Epithelial cell of esophagus (primary cell): ENCODE measurements at regions not wholly inside any gene's neighbourhood (a gene's known extent, or its start where the extent isn't known, plus 50 kb on each side); places are given as distances from the start of the nearest gene placed in this dataset.

Experiments used
- DNase-seq: peaks from one replicate; pipeline ENCODE4 v3.0.0; 2010; ENCODE audit warnings: low read depth
- H3K4me3 ChIP-seq: 2 replicates; pipeline ENCODE4 v1.5.1; 2011; ENCODE audit warnings: mild to moderate bottlenecking, low read length, control low read depth
- TF ChIP-seq, protein P1 (sequence below): IDR thresholded peaks from 2 replicates; pipeline ENCODE4 v1.5.1; 2011; ENCODE audit warnings: low read depth, mild to moderate bottlenecking, low read length, control low read depth, inconsistent platforms; ENCODE audit not compliant: insufficient read depth; ENCODE audit errors: missing control alignments

DNA sequence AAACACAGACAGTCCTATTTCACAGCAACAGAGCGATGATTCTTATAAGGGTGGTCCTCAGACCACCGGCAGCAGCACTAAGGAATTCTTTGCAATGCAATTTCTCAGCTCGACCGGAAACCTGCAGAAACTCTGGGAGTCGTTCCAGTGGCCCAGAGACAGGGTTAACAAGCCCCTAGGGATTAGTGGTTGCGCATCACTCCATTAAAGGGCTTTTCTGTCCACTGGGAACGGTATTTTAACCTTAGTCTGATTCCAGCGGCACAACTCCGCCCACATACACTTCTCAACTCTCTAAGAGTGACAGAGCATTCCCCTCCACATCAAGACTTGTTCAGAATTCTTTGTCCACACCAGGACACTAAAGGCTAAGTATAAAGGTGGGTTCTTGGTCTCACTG, 341.5 kb downstream of the TFAP2A start:
- no peak overlapping the region for H3K4me3 ChIP-seq
- DNase-seq, result no peak
- TF ChIP-seq, protein P1, sequence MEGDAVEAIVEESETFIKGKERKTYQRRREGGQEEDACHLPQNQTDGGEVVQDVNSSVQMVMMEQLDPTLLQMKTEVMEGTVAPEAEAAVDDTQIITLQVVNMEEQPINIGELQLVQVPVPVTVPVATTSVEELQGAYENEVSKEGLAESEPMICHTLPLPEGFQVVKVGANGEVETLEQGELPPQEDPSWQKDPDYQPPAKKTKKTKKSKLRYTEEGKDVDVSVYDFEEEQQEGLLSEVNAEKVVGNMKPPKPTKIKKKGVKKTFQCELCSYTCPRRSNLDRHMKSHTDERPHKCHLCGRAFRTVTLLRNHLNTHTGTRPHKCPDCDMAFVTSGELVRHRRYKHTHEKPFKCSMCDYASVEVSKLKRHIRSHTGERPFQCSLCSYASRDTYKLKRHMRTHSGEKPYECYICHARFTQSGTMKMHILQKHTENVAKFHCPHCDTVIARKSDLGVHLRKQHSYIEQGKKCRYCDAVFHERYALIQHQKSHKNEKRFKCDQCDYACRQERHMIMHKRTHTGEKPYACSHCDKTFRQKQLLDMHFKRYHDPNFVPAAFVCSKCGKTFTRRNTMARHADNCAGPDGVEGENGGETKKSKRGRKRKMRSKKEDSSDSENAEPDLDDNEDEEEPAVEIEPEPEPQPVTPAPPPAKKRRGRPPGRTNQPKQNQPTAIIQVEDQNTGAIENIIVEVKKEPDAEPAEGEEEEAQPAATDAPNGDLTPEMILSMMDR, result no peak

DNA sequence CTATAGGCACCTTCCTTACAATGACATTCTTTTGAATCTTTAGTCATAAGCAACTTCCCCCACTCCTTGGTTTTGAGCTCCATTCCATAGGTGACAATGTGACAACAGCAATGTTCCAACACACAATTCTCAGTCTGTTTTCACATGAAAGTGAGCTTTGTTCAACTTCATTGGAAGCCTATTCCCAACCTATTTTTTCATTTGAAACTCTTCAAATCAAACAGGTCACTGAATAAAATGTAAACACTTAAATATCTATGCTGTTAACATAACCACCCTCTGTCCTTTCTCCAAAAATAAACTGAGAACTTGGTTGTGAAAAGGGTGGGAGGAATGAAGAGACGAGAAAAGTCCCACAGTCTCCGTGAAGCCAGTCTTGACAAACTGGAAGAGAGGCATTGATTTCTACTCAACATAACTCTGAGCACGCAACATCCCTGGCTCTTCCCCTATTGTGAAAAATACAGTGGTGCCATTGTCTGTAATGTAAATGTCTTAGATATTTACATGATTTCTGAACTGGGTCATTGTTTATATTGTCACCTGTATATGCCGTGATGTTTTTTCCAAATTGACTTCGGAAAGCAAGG, 343.1 kb downstream of the TFAP2A start:
- DNase-seq, result no peak
- TF ChIP-seq, protein P1, result no peak
- H3K4me3 ChIP-seq, result no peak overlapping the region

DNA sequence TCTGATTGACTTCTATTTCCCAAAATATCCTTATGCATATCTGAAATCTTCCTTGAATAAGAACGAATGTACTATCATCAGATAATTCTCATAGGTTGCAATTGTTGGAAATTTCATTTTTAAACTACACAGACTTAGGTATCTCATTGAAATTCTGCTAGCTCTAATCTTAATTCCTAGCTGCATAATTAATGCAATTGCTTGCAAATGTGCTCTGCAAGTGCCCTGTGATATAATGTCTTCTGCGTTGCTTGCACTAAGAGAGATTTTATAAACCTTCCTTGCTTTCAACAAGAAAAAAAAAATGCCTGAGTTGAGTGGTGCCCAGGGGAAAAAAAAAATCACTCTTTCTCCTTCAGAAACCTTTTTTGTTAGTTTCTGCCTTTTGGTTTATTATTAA, 354.9 kb downstream of the TFAP2A start:
- H3K4me3 ChIP-seq, result no peak overlapping the region
- no peak for DNase-seq
- TF ChIP-seq, protein P1, result no peak

DNA sequence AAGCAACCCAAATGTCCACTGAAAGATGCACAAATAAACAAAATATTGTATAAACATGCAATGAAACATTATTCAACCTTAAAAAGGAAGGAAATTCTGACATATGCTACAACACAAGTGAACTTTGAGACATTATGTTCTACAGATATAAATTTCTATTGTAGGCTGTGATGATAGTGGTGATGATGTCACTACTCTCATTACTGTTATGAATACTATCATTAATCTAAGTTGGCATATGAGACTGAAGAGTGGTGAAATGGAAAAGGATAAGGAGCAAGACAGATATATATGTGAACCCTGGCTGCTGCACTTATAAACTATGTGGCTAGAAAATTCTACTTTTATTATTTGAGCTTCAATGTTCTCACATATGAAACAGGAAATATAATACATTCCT, 360.2 kb downstream of the TFAP2A start:
- H3K4me3 ChIP-seq, result no peak overlapping the region

DNA sequence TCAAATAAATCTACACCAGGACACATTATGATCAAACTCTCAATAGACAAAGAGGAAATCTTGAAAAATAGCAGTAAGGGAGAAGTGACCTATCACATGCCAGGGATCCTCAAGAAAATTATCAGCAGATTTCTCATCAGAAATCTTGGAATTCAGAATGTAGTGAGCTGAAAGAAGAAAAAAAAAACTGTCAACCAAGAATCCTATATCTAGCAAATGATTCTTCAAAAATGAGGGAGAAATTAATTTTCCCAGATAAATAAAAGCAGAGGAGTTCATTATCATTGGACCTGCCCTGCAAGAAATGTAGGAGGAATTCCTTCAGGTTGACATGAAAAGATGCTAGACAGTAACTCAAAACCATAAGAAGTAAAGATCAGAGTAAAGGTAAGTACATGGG, 363.6 kb downstream of the TFAP2A start:
- no peak overlapping the region for H3K4me3 ChIP-seq
- no peak for DNase-seq
- TF ChIP-seq, protein P1, result no peak

More for the DNA sequence above, 360.2 kb downstream of the TFAP2A start:
- TF ChIP-seq, protein P1, result no peak
- no peak for DNase-seq

DNA sequence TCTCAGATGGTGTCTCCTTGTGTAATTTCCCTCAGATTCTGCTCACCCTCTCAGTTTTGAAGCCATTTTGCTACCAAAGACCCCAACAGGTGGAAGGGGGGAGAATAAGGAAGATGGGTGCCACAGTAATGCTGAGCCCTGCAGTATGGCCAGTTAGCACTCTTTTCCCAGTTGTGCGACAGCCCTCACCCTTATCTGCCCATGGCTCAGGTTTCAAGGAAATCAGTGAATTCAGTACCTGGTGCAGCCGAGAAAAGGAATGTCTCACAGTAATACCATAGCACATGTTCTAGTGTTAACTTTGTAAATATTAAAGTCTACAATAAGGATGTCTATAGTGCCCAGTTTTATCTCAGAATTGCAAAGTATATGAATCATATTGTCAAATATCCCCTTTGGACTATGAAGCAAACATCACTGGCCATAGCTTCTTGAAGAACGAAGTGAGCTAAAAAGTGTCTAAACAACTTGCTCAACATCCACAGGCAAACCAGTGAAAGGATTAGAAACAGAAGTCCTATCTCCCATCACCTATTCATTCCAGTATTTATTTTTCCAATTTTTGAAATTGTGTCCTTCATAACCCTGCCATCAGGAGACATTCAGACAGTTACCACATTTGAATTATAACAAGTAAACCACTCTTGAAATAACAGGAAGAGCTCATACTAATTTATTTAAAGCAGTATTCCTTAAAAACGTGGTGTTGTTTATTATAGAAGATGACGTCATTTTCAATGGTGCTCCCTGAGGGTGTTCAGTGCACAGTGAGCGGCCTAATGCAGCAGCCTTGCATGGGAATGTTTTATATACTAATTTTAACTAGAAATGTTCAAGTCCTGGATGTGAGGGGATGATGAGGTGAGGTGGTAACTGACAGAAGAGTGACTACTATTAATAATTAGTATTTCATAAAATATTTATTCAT, 366.2 kb downstream of the TFAP2A start:
- H3K4me3 ChIP-seq, result no peak overlapping the region
- DNase-seq, result no peak
- TF ChIP-seq, protein P1, result no peak
